ENCODE measurements at regions not wholly inside any gene's neighbourhood (a gene's known extent, or its start where the extent isn't known, plus 50 kb on each side); places are given as distances from the start of the nearest gene placed in this dataset.
"Not testable (repeated sequence)": the region's sequence is repeated elsewhere in the genome, so short reads cannot be mapped to it uniquely, and the experiment has no call there.

DNA sequence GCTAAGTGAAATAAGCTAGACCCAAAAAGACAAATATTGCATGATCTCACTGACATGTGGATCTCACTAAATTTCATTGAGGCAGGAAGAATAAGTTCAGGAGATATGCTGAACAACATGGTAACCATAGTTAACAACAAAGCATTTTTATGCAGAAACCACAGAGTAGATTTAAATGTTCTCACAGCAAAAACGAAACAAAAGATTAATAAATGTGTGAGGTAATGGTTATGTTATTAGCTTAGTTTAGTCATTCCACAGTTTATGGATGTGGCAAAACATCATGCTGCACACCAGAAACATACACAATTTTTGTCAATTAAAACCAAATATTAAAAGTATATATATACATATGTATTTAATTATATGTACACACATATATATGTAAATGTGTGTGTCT, 765.8 kb downstream of the SLITRK5 start:
- DNase-seq = no peak

DNA sequence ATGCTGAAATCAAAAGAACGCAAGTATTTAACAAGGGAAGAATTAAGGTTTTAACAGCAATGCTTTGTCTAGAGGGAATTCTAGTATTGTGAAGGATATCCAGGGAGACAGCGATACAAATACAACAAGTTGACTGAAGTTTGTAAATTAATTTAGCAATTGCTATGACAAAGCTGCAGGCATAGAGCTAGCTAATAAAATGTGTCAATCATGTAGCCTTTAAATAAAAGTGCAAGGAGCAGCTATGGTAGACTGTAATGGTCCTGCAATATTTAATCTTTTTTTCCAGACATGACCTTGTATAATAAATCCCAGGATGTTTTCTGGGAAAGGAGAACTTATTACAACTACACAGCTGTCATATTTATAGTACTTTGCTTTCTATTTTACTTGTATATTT, 779.3 kb downstream of the SLITRK5 start:
- no peak for DNase-seq

DNA sequence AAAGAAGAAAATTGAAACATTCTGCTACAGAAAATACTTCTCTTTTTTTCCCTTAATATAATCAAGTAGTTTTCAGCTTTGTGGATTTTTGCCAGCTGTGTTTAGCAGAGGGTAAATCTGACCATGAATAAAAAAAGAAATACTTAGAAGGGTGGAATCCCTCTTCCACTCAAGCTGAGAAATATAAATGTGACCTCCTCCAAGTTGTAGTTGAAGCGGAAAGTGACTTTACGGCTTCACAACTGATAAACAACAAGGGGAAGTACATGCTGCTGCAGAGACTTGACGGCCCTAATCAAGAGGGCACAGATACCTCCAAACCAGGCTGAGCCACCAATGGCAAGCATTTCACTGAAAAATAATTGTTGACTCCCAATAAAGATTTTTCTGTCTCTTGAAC, 785.0 kb downstream of the SLITRK5 start:
- no peak for DNase-seq

DNA sequence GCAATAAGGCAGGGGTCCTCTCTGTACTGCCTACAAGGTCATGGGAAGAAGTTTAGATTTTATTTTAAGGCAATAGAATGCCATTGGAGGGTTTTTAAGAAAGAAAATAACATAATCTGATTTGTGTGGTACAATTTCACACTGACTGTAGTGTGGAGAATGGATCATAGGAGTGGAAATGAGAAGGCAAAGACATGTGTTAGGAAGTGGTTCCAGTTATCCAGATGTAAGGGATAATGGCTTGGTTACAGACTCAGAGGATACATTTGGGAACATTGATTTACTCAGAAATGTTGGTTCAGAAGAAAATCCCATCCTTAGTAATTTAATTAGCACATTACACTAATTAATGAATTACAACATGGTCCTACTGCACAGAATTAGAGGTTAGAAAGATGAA, 788.2 kb downstream of the SLITRK5 start:
- no peak for DNase-seq

DNA sequence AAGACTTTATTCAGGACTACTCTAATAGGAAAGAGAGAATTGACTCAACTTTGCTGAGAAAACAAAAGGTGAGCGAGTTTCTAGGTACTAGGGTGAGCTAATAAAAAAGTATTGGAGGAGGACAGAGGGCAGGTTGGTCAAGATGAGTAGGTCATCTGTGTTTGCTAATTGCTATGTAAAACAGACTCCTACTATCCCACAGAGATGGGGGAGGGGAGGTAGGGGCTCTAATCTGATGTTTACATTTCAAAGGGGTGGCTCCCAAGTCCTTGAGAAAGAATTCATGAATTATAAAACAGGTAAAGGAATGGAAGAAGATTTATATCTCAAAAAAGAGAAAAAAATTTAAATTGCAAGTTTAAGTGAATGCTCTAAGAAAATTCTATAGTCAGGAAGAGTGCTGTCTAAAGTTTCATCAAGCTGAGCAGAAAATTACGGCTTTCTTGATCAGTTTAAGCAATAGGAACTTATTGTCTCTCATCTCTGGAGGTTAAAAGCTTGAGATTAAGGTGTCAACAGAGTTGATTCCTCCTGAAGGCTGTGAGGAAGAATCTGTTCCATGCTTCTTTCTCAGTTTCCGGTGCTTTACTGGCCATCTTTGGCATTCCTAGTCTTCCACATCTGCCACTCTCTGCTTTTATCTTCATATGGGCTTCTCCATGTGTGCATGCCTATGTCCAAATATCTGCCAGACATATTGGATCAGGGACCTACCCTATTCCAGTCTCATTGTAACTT, 790.3 kb downstream of the SLITRK5 start:
- DNase-seq = no peak

DNA sequence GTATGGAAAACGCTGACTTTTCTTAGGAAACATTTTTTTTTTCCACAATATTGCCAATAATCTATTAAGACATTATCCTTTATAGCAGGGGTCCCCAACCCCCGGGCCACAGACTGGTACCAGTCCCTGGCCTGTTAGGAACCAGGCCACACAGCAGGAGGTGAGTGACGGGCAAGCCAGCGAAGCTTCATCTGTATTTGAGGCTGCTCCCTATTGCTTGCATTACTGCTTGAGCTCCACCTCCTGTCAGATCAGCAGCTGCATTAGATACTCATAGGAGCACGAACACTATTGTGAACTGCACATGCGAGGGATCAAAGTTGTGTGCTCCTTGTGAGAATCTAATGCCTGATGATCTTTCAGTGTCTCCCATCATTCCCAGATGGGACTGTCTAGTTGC, 793.7 kb downstream of the SLITRK5 start:
- DNase-seq = no peak

DNA sequence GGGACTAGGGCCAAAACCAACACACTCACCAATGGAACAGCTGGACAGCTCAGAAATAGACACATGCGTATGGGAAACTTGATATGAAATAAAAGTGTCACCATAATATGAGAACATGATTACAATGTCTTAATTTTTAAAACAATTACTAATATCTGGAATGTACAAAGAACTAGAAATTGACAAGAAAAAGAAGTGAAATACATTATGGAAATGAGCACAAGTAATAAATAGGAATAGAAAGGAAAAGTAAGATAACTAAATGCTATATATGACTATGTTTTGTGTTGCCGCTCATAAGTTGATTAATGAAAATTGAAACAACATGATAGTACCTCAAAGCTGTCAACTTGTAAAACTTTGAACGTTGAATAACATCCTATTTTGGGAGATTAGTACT, 801.1 kb downstream of the SLITRK5 start:
- no peak for DNase-seq

DNA sequence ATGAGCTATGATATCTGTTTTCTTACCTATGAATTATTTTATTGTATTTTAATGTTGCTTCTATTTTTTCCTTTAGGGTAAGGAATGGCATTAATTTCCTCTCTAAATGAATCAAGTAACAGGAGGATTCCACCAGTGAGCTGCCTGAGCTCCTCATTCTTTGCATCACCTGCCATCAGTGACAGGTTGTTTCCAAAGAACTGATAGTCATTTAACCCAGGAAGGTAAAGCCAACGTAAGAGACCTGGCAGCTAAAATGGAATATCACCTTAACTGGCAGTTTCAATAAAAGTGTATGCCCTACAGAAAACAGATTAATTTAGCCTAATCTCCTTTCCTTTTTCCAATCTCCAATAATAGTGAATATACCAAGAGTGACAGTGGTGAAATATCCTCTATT, 812.0 kb downstream of the SLITRK5 start:
- no peak for DNase-seq

DNA sequence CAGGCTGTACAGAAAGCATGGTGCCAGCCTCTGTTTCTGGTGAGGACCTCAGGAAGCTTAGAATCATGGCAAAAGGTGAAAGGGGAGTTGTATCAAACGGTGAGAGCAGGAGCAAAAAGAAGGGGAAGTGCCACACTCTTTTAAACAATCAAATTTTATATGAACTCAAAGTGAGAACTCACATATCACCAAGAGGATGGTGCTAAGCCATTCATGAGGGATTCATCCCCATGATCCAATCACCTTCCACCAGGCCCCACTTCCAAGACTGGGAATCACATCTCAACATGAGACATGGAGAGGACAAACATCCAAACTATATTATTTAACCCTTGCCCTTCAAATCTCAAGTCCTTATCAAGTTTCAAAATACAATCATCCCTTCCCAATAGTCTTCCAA, 836.7 kb downstream of the SLITRK5 start:
- DNase-seq = no peak

DNA sequence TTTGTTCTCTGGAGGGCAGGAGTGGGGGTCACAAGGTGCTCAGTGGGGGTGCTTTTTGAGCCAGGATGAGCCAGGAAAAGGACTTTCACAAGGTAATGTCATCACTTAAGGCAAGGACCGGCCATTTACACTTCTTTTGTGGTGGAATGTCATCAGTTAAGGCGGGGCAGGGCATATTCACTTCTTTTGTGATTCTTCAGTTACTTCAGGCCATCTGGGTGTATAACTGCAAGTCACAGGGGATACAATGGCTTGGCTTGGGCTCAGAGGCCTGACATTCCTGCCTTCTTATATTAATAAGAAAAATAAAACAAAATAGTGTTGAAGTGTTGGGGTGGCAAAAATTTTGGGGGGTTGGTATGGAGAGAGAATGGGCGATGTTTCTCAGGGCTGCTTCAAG, 841.8 kb downstream of the SLITRK5 start:
- DNase-seq = not testable (repeated sequence)

DNA sequence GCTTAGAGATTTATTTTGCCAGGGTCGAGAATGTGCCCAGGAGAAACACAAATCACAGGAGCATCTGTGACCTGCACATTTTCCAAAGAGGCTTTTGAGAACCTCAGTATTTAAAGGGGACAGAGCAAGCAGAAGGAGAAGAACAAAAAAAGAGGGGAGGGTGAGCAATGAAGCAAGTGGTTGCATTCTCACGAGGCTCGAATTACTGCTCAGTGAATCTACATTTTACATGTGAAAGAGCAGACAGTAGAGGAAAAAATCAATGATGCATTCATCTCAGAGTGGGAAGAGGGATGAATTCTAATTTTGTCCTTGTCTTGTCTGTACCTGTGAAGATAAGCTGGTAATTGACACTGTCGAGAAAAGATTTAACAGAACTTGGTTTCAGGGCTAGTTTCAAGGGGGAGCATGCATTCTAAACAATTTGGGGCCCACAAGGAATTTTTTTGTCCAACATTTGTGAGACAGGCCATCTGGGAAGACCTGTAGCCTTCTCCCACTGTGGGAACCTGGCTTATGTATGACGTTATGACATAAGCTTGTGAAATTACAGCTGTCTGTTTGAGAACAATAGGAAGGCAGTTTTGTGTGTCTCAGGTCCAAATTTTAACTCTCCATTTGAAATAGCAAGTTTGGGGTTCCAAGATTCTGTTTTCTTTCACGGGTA, 855.1 kb downstream of the SLITRK5 start:
- no peak for DNase-seq

DNA sequence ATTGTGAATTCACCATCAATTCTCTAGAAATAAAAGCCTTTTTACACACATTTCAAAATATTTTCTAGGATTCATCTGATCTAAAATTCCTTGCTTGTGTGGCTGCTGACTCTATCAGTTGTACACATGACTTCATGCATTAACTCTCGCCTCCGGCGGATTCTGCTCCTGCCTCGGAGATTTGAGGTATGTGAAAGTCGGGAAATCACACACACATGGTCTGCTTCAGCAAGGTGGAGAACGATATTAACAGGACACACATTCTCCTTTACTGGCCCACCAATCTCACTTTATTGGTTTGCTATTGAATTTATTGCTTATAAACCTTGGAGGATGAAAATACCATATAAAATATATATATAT, 855.7 kb downstream of the SLITRK5 start:
- DNase-seq = no peak

DNA sequence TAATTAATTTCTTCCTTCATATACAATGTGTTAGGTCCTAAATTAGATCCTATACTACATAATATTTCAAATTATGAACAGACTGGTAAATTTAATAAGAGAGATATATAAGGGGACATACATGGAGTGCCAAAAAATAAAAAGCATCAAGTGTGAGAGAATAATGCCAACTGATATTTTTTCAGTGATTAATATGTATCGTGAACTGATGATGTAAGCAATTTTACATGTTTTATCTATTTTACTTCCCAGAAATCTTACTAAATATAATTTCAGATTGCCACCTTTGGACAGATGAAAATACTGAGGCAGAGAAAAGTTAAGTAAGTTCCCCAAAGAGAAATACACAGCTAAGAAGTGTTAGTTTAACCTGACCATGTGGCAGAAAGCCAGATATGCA, 870.8 kb downstream of the SLITRK5 start:
- no peak for DNase-seq

DNA sequence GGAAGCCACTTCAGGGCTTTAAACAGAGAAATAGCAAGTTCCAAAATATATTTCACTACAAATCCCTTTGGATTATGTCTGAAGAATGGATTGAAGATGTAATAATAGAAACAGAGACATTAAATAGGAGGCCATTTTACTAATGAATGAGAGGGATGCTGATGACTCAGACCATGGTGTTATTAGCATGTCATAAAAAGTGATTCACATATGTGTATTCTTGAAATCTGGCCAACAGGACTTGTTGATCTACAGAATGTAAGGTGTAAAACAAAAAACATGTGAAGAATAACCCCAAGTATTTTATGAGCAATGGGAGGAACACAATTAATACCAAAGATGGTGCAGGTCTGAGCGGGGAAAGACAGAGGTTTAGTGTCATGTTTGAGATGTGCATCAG, 873.7 kb downstream of the SLITRK5 start:
- no peak for DNase-seq

DNA sequence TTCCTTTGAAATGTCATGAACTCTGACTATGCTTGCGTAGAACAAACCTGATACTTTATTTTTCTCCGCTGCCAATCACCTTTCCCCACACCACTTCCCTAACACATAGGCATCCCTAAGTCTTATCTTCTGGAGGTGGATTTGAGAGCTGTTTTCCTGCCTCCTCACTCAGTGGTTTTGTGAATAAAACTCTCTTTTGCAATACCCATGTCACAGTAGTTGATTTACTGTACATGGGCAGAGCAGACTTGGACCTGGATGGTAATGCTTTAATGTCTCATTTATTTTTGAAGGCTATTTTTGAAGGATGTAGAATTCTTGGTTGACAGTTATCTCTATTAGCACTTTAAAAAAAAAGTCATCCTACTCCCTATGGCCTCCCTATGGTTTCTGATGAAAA, 881.8 kb downstream of the SLITRK5 start:
- DNase-seq = no peak

DNA sequence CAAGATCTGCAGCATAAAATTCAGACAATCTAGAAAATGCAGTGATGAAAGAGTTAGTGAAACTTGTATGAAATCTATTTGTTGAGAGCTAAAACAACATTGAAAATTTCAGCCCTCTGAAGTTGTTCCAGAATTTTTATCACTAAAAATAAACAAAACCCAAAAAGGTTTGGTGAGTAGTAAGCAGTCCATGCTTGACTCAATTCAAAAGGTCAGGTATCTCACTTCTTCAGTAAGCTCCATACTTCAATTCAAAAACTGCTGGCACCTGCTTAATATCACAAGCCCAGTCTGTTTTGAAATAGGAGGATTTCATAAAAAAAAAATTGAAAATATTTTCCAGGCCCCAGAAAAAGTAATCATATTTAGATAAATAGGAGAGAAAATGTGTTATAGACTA, 894.4 kb downstream of the SLITRK5 start:
- DNase-seq = no peak

DNA sequence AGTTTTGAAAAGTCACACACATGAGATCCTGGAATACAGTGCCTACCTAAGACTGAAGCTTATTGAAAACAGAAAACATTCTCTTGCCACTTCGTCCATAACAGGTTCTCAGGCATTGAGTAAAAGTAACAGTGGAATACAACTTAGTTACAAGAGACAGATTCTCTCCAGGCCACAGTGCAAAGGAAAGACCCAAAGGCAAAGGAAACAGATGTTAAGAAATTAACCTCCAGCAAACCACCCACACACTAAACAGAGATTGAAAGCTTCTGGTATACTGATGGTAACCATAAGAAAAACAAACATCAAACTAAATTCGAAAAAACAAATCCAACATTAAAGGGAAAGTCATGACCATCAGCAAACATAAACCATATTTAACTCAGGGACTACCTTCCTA, 914.7 kb downstream of the SLITRK5 start:
- DNase-seq = no peak

DNA sequence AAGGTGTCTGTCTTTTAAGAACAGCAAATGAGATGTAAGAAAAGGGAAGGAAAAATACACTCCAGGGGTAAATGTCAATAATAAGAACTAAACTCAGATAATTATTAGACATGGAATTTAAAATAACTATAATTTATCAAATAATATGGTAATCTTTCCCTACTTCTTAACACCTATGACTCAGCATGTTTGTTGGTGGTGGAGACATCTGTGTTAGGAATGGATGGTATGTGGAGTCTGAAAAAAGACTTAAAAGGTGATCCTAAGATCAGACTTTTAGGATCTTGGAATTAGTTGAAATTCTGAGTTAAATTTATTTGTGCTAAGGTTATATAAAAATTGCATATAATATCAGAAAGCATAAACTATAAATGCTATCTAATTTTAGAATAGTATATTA, 915.1 kb downstream of the SLITRK5 start:
- DNase-seq = no peak

DNA sequence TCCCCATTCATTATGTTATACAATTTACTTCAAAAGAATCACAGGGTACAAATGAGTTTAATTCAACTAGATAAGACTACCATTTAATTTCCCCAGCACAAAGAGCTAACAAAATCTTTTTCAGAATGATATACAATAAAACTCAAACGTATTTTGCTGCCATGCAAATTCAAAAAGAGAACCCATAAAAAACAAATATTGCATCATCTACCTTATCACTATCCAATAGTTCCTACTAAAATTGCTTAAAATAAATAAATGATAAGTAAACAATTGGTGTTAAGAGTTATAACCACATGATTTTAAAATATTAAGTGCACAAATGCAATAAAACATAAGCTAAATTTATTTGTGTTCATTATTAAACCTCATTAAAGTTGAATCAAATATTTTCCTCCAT, 919.4 kb downstream of the SLITRK5 start:
- no peak for DNase-seq

DNA sequence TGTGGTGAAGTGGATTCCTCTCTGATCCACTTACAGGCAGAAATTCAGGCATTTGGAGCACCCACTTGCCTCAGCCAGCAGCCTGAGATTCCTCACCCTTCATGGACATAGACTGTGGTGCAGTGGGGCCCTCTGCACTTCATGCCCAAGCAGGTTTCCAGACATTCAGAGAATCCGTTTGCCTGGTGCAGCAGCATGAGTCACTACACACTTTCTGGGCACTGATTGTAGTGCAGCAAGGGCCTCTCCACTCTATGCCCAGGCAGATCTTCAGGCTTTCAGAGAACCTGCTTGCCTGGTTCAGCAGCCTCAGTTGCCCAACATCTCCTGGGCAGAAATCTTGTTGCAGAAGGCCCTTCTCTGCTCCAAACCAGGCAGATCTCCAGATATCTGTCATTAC, 920.9 kb downstream of the SLITRK5 start:
- DNase-seq = no peak

DNA sequence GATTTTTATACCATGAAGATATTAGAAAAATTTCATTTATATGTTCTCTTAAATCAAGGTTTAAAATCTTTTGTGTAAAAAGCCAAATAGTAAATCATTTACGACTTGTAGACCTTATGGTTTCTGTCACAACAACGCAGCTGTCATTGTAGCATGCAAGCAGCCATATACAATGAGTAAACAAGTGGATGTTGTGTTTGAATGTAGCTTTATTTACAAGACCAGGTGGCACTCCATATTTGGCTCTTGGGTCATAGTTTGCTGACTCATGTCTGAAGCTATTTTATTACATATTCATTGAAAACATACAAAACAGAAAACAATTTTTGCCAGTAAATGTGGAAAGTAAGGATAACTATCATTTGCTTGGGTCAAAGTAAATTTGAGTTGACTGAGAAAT, 930.8 kb downstream of the SLITRK5 start:
- no peak for DNase-seq

DNA sequence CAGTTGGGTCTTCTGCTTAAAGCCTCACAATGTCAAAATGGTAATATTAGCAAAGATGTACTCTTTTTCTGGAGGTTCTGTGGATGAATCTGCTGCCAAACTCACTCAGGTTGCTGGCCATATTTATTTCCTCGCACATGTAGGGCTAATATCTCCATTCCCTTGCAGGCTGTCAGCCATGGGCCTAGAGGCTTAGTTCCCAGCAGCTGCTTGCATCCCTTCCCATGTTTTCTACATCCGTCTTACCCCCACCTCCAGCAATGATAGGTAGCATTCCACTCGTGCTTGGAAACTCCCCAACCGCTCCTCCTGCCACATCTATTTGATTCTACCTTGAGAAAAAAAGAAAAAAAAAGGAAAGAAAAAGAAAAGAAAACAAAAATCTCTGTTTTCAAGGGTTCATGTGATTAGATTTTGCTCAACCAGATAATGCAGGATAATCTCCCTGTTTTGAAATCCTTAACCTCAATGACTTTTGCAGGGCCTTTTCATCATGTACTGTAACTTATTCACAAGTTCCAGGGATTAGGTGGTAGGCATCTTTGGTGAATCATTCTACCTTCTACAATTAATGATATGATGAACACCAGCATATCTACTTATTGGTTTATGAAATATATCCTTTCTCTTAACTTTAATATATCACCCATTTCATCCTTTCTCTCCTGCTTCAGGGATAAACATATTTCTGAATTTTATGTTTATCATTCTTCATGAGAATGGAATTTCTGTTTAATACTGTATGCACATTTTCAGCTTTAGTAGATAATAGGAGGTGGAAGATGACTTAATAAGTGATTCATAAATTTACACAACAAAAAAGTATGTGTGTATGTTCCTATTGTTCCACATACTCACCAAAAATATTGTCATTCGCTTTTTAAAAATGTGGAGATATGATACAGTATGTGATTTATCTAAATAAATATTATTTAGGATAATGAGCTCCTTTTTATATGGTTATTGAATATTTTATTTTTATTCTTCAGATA, 931.9 kb downstream of the SLITRK5 start:
- no peak for DNase-seq

DNA sequence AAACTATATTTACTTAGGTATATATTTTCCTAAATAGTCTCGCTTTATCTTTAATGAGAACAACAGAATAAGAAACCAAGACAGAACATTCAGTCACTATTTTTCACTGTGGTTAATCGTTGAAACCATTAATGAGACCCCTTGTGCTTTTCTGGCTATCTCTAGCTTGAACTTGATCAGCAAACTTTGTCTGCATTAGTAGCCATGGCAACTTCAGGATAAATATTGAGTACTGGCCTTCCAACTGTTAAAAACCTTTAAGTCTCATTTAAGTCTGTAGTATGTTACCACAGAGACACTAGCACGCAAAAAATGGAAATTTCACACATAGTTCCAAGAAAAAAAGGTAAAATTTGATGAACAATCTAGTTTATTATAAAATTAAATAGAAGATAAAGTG, 946.0 kb downstream of the SLITRK5 start:
- DNase-seq = no peak

All from activated CD4-positive, alpha-beta T cell treated with anti-CD3 and anti-CD28 coated beads, Interleukin-2, Interleukin-6, amounts not matched to agents 100 ng/mL and 50 ng/mL, durations not matched to agents 16 hours and 8 hours (primary cell).